GM21423 (cell line): ENCODE measurements at regions not wholly inside any gene's neighbourhood (a gene's known extent, or its start where the extent isn't known, plus 50 kb on each side); places are given as distances from the start of the nearest gene placed in this dataset.
A peak's percentile ranks its signal among the peaks of the same experiment; 100 is the strongest.
"Not testable (repeated sequence)": the region's sequence is repeated elsewhere in the genome, so short reads cannot be mapped to it uniquely, and the experiment has no call there.

Source experiments
- ATAC-seq: cut with Tn5 transposase; IDR thresholded peaks from one replicate; pipeline ENCODE4 v1.9.1; 2021; ENCODE audit warnings: mild to moderate bottlenecking, moderate library complexity; ENCODE audit not compliant: unreplicated experiment

DNA sequence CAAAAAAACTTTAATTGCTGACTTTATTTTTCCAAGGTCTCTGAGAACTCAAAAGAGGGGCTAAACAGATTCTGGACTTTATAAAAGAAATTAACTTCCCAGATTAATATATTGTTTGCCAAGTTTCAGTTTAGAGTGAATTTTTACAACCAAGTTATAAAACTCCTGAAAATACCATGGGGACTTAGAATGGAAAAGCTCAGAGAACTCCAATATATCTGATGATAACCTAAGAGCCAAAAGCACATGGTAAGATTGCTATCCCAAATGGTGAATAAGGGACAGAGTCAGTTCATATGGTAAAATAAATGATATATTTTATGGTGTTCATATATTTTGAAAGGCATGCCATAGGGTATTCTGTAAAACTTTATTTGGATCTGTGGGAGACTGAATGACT, 470.9 kb downstream of the TTLL7 start:
- no peak for ATAC-seq

DNA sequence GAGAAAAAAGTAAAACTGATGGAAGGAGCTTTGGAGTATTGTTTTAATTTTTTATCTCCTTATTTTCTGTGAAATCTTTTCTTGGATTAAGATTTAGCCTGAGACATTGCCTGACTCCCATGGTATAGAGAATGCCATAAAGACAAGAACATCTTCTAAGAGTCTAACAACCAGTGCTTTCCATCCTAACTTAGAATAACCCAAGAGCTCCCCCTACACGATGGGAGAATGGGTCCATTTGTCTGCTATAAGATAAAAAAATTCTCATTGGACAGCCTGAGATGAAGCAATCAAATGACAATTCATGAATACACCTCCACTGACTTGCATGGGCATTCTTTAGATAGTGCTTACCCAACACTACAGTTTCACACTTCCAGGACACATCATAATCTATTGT, 478.1 kb downstream of the TTLL7 start:
- no peak for ATAC-seq

DNA sequence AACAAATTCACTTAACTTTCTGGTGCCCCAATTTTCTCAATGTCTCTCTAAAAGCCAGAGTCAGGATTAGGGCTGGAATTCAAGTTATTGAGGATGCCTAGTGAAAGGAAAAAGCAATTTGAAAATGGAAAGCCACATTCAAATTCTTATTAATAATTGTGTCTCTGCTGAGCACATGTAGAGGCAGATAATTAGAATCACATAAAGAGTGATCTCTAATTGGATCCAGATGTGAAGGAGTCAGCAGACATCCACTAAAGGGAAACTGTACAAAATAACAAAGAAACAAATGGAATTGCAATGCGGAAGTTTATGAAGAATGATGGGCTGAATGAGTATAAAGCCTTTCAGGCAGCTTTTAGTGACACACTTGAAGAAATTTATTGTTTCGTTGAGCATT, 482.6 kb downstream of the TTLL7 start:
- no peak for ATAC-seq

DNA sequence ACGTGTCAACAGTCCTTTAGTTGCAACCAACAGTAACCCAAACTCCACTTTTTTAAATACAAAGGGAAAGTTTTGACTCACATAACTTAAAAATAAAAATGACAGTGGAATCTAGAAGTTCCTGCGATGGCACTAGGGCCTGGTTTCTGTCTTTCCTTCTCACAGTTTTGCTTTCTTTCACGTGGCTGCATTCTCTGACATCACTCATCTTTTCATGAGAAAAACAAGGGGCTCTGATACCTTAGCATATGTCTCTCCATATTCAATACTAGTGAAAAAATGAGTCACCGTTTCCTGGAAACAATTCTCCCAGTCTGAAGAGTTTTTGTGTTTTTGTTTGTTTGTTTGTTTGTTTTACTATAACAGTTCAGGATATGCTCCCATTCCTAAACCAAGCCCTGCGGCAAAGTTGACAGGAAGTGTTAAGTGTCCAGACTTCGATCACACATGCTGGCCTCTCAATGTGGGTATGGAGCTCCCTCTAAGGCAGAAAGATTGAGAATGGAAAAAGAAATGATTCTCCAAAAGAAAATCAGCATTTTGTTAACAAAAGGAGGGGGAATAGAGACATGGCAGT, 483.3 kb downstream of the TTLL7 start:
- no peak for ATAC-seq

DNA sequence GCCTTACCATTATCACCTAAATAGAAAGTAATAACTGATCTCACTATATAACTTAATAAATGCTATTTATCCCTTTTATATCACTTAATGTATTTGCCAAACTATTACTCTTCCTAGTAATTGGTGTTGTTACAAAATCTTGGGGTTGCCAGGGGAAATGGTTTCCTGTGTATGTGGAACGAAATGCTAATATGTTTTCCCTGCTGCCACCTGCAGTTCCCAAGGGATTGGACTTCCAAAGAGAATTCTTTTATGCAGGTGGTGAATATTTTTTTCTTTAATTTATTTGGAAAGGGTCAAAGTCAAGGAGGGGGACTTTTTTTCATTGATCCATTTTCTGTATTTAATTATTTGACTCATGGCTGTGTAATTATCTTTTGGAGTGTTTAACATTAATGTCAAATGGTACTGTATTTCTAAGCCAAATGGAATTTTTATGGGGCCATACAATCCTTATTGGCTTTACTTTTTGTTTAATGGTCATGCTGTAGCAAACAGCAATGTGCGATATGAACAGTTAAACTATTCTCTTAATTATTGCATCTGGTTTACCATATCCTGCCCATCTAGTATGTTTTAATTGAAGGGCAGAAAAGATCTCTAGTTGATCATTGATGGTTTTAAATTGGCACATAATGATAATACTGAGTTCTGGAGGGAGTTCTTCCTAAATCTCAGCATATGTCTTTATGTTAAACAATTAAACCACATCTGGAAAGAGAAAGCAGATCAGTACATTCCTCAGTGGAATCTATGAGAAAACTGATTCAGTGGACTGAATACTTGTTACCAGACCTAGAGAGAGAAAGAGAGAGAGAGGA, 486.3 kb downstream of the TTLL7 start:
- ATAC-seq: no peak

DNA sequence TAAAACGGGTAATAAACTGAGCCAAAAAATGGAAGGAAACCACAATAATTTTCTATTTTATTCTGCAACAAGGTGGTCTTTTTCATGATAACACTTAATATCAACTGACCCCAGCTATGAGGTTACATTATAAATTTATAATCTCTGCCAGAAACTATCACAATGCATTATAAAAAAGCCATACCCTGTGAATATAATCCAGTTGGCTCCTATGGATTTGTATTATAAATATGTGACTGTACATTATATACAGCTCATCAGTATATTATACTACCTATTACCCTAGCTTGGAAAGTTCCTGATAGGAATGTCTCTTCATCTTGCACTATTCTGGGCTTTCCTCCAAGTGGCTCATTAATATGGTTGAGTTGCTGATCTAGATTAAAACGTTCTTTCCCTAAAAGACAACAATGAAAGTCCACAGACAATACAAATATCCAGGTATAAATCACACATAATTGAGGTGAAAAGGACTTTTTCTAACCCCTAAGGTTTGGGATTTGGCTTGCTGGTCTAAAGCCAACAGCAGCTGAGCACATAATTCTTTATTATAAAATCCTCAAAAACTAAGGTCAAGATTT, 487.7 kb downstream of the TTLL7 start:
- no peak for ATAC-seq

DNA sequence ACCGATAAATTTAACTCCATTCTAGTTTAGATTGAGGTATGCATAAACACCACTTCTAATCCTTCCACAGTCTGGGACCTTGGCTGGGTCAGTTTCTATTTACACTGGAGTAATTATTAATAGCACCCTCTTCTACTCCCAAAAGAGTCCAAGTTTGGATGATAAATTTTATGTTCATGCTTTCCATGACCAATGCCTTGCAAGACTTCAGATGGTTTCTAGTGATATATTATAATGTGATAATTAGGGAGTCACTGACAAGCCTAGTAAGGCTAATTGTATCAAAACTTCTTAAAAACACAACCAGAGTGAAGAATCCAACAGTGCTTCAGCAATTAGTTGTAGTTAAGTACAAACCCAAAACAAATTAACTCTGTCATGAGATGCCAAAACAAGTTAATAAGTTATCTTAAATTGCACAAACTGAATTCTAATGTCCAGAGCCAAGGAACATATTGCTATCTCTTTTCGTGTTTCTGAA, 489.6 kb downstream of the TTLL7 start:
- ATAC-seq: no peak

DNA sequence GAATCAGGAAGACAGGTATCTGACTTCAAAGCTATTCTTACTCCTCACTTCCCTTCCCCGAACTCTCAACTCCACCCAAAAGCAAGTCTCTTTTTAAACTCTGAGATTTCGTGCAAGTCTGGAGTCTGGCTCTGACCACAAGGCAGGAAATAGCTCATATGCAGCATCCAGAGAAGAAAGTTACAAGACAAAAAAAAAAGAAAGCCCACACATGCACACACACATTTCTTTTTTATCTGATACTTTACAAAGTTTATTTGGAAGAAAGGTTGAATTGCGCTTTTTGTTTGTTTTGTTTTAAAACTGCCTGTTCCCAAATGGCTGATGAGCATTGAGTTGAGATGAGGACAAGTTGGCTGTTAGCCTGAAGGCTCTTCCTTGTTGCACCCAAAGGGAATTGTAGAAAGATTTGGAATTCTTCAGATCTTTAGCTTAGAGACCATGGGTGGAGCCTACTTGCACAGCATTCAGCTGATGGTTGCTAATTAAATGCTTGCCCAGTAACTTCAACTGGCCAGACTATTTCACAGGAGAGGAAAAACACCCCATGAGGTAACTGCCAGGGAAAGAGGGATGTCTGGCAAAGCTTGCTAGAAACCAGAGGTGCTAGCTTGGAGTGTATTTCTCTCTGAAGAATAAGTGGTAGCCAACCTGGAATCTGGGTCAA, 490.3 kb downstream of the TTLL7 start:
- ATAC-seq: peak; percentile 98

DNA sequence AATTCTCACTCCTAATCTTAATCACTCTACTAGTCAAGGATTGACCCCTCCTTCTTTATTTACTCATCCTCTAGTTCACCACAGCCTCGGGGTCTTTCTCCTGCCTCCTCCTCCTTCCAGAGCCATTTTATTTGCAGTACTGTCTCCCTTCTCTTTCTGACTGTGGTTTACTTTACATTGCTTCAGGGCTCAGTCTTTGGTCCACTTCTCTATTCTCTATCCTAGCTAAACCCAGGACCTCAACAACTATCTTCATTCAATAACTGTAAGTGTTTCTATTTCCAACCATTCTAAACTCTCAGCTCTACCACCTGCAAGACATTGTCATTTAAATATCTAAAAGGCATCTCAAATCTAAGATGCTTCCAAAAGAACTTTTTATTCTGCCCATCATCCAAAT, 493.8 kb downstream of the TTLL7 start:
- ATAC-seq: no peak

DNA sequence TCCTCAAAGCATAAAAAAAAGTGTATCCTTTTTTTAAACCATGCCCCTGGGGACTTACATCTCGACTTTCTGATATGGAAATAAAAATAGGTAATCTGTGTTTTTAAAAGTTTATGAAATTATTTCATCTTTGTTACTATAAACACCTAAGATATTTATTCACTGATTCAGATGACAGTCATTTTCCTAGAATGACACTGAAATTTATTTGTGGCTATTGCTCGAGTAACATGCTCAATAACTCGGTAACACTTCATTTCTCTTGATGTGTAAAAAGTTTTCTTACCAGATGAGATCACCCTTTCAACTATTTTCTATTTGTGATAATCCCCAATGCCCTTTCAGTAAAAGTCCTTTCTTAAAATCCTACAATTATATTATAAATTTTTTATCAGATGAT, 495.8 kb downstream of the TTLL7 start:
- no peak for ATAC-seq

DNA sequence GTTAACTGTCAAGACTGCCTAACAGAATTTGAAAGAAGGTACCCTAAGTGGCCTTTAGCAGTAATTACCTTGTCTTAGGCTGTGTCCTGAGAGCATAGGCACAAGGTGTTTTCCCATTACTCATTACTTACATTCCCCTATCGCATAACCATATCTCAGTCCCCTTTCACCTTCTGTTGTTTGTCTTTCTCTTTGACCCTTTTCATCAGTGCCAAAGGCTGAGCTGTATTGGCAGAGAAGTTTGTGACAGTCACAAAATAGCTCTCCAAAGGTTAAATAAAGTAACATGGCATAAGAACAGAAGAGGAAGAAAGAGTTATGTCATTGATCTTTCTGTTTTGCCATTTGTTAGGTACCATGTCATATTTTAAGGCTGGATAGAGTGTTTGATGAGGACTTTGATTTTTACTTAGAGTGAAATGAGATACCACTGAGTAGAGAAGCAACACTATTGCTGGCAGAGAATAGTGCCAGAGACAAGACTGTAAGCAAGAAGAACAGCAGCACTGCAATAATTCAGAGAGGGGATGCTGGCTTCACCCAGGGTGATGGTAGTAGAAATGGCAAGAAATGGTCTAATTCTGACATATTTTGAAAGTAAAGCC, 497.8 kb downstream of the TTLL7 start:
- peak; percentile 83 for ATAC-seq

DNA sequence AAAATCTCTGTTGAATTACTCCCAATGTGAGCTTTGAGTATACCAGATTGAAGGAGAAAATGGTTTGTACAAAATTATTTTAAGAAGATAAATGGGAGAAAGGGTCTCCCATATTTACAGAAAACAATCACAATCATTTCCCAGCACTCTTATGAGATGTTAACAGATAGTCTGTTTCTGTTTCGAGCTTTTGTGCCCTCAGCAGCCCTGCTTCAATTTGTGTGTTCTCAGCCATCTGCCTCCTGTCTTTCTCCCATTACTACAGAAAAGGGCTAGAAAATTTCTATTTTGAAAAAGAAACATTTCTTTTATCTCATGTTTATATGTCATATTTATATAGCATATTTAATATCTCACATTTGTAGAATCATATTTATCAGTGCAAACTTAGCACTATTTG, 498.4 kb downstream of the TTLL7 start:
- ATAC-seq: no peak

DNA sequence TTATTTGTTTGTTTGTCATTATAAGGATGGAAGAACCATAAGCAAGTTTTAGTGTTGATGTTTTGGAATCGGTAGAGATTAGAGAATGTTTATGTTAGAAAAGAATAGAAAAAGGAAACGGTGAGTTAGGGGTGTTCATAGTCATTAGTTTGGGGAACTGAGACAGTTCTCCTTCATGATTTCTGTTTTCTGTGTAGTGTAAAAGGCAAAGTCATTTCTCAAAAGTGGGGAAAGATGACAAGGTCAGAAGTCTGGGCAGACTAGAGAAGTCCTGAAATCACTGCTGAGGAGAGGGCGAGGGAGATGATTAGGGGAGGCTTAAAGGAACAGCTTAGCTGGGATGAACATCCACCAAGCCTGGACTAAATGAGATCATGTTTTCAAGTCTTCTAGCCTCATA, 498.9 kb downstream of the TTLL7 start:
- peak; percentile 63 for ATAC-seq

DNA sequence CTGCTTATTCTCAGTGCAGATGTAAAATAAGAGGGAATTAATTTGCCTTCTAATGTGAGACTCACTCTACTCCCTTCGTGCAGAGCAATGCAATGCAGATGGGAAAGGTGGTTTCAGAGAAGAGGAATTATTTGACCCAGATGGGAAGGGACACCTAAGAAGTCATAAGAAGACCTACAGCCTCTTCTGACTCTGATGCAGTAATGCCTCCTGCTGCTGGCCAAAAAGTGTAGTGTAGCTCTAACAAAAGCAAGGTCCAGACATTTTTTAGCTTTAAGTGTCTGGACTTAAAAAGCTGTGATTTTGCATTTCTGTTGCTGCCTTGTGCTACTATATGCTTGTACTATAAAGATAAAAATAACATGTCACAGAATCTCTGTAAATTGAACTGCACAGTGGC, 501.4 kb downstream of the TTLL7 start:
- ATAC-seq: no peak

DNA sequence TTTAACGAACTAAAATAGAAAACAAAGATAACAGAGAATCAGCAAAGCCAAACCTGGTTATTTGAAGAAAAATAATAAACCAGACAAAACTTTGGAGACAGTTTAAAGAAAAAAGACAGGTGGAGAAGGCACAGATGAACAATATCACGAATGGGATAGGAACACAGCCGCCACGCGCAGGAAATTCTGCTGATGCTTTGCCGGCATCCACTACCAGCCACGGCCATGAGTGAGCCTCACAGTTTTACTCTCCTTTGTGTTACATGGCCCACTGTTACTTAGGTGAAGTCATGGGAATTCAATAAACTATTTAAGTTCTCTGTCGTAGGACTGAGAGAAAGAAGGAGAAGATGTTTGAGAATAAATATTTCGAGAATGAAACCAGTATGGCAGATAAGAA, 503.4 kb downstream of the TTLL7 start:
- no peak for ATAC-seq

DNA sequence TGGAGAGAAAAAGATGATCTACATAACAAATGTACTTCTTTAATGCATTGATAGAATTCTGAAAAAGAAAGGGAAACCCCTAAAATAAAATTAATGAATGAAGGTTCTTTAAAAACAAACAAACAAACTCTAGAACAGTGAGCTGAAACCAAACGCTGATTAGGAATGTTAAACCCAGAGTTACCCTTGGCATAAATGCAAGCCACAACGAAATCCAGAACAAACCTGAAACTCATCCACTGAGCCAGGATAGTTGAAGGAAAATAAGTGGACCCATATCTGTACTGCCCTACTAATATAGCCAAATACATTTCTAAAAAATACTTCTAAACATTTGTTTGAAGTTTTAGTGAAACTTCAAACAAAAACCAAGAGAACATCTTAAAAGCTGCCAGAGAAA, 505.3 kb downstream of the TTLL7 start:
- ATAC-seq: no peak

DNA sequence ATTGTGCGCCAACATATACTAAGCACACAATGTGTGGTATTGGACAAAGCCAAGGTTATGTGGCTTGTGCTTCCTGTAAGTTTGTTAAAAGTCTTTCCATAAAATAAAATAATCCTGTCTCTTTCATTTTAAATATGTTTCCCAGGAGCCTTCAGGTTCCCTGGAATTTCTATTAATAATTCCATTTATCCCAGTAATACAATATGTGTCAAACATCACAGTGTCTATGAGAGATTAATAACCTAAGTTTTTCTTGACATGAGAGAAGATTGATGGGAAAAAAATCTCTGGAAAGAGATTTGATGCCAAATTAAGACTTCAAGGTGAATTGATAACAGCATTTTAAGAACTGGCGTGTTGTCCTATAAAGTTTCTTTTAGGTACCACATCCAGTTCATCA, 507.0 kb downstream of the TTLL7 start:
- ATAC-seq: no peak

DNA sequence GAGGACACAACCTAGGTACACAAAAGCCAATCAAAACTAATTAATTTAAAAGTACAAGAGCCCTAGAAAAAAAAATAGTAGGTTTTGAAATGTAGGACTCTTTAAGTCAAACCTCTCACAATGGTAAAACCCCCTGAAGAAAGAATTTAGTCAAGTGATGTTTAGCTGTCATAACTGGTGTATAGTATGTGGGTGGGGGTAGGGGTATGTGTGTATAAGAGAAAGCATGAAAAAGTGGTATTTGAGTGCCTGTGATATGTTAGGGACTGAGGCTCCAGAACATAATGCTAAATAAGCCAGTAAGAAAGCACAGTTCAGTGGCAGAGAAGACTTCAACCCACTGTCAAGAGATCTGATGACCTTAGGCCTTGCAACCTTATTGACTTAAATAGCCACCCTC, 507.9 kb downstream of the TTLL7 start:
- no peak for ATAC-seq

DNA sequence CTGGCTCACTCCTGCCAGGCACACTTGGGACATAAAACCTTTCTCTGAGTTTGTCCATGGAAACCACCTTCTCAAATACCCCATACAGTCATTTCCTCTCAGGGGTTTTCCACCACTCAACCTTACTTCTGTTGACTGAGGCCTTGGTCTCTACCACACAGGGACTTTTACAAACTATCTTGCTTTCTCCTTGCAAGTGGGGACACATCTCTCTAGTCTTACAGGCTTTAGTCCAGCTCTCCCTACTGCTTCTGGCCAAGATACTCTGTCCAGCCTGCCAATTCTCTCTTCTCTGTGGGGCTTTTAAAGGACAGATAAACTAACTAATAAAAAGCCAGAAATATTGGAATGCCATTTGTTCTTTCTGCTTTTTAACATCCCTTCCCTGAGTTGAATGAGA, 510.8 kb downstream of the TTLL7 start:
- peak; percentile 89 for ATAC-seq

DNA sequence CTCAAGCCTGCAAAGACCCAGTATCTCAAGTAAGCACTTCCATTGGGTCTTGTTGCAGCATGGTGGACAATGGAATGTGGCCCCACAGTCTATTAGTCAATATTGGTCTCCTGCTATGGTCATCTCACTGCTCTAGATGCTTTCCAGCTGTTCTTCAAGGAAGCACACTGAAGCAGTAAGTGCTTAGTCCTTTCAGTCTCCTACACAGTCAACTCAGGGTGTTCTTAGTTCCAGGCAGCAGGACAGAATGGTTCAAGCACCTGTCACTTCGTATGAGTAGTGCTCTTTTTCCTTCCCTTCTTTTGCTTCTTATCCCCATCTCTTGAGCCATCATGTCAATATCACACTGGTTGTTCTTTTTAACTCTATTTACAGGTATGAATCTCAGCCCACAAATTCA, 511.5 kb downstream of the TTLL7 start:
- ATAC-seq: peak; percentile 34

DNA sequence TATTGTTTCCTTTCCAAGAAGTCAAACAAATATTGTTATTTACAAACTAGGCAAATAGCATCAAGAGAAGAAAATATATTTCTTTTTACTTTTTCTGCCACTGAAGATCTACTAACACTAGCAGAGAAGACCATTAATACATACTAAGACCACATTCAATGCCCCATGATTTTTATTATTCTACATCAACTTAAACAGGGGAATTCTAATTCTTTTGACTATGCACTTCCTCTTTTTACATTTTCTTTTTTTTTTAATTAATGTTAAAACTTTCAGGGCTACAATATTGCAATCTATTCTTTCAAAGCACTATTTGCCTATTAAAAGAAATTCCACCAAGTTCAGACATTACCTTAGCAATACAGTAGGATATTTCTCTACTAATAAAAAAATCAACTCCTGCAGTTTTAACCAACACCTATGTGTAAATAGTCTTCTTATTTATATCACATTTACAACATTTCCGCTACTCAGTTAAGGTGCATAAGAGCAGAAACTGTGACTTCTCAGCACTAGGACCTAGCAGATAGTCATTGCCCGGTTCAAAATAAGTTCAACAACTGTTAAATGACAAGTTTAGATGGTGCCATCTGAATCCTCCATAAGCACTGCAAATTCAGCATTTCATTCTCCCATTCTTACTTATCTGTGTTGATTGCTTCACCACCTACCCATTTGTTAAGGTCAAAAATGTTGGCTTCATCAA, 513.5 kb downstream of the TTLL7 start:
- not testable (repeated sequence) for ATAC-seq
